ENCODE measurements at regions not wholly inside any gene's neighbourhood (a gene's known extent, or its start where the extent isn't known, plus 50 kb on each side); places are given as distances from the start of the nearest gene placed in this dataset.

DNA sequence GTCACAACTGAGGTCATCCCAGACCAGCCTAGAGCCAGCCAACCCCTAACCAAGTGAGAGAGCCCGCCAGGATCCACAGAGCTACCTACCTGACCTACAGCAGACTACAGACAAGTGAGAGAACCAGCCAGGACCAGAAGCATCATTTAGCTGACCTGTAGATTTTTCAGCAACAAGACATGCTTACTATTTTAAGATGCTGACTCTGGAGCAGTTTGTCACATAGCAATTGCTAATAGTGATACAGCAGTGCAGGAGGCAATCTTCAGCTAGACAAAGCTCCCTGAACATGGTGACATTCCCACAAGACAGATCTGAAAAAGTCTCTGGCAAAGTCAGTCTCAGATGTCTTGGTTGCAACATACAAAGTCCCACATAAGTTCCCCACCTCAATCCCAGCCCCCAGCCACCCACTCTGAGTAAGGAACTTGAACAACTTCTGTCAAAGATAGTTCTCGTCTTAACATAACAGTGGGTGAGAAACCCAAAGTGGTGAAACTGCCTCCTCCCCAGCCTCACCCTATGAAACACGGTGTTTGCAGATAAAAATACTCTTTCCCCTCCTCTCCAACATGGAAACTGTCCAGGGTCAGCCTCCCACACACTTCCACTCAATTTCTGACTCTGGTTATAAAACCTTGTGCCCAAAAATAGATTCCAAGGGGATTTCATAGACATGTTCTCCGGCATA is 120.3 kb upstream of the SLC6A11 start:
- FAIRE-seq (no peak), DNase-seq (ENCODE audit: insufficient read length, low spot score) (no peak)

DNA sequence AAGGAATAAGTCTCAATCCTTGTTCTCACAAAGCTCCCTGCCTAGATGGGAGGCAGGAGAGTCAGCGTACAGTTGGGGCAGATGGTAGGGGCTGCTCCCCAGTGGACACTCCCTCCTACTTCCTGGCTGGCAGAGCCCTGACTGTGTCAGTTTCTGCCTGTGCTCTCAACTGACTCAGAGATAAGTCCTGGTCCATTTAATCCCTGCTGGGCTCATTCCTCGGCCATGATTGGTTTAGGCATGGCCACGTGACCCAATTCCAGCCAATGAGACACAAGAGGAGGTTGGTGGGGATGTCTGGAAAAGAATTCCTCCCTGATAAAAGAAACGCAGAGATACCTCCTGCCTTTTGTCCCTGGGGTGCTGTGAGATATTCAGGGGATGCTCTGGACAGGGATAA is 118.1 kb upstream of the SLC6A11 start:
- no peak for DNase-seq (ENCODE audit: insufficient read length, low spot score)
- FAIRE-seq, result no peak

GRCh38 chr3:10700821-10701220 is 115.2 kb upstream of the SLC6A11 start:
- no peak for DNase-seq (ENCODE audit: insufficient read length, low spot score)
- FAIRE-seq, result no peak

- FAIRE-seq, result no peak
- no peak for DNase-seq (ENCODE audit: insufficient read length, low spot score)
These were observed 112.9 kb upstream of the SLC6A11 start for GRCh38 chr3:10702961-10703740.

- DNase-seq (ENCODE audit: insufficient read length, low spot score), result no peak
- FAIRE-seq, result no peak
These were observed 112.2 kb upstream of the SLC6A11 start for GRCh38 chr3:10703875-10704274.

DNA sequence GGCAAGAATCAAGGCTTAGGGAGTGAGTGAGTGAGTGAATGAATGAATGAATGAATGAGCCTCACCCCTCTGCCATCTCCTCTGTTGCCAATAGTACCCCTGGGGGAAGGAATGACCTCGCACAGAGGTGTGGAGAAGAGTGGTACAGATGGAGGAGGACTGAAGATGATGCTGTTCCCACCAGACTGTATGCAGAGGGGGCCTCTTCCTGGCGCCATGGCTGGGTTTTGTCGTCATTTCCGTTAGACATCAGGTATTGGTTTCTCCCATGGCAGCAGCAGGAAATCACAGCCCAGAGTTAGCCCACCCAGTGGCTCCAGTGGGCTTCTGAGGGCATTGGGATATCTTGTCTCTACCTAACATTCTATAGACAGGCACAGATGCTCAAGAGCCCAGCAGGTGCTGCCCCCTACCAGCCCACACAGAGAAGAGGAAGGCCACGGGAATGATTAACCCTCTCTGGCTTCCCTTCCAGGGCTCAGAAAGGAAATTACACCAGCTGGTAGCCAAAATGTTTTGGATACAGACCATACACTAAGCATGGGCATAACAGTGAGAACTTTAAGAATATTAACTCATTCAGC is 109.8 kb upstream of the SLC6A11 start:
- DNase-seq (ENCODE audit: insufficient read length, low spot score), result no peak
- FAIRE-seq, result no peak

DNA sequence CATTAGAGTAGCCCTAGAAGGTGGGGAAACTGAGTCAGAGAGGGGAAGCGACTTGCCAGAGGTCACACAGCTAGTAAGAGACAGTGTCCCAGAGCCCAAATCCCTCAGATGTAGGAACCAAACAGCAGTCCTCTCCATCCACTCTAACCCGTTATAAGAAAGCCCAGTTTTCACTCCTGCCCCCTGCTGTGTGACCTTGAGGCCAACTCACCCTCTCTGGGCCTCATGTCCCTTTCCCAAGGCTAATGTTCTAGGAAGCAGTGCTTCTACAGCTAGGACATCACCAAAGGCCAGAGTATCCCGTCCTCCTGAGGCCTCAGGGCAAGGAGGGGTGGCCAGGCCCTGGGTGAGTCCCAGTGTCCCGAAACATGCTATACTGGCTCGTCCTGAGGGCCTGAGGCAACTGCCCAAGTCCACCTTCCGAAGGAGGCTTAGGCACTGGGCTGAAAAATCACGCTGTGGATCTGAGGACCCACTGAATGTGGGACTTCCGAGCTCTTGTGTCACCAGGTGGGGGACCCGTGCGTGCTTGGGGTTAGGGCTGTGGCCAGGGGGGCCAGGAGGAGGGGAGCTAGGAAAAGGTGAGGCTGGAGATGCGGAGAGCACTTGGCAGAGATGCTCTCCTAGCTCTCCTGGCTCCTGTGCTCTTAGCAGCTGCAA is 109.2 kb upstream of the SLC6A11 start:
- no peak for FAIRE-seq
- no peak for DNase-seq (ENCODE audit: insufficient read length, low spot score)

GRCh38 chr3:10707400-10708215 is 108.4 kb upstream of the SLC6A11 start:
- no peak for DNase-seq (ENCODE audit: insufficient read length, low spot score)
- no peak for FAIRE-seq

DNA sequence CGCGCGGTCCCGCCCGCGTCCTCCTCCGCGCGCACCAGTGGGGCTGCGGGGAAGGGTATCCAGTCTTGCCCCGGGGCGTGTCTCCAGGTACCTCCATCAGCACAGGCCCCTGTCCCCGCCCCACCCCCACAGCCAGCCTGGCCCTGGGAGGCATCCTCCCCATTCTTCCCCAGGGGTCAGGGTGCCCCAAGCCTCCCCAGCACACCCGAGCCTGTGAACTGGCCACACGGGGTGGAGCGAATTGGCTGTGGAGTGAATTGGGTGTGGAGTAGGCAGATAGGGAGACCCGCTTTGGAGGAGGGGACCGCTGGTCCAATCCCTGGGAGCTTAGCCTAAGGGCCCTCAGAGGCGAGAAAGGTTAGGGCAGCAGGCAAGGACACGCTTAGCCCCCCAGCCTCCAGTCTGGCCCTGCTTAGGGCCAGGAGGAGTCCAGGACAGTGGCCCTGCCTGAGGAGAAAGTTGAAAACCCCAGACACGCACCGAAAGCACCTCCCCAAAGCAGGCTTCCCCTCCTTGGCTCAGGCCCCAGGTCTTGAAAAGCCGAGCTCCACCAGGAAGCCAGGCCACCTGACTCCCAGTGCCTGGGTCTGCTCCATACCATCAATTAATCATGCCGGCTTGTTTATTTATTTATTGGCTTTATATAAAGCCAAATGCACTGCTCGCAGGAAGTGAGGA is 107.7 kb upstream of the SLC6A11 start:
- FAIRE-seq (no peak), DNase-seq (ENCODE audit: insufficient read length, low spot score) (no peak)

GRCh38 chr3:10709110-10709781 is 106.8 kb upstream of the SLC6A11 start:
- FAIRE-seq (no peak), DNase-seq (ENCODE audit: insufficient read length, low spot score) (no peak)

DNA sequence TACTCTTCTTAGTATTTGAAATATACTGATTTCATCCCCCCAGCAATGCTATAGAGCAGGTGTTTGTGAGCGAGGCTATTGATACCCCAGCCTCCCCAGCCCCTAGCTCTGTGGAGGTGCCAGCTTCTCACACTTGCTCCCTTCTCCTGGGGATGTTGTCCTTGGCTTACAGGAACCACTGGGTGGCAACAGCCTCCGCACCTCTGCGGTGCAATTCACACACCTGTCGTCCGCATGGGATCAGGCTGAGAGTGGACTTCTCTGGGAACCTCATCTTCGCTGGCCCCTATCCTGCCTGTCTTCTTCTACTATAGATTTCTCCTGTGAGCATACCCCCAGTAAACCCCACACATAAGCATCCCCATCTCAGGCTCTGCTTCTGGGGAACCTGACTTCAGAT is 103.9 kb upstream of the SLC6A11 start:
- DNase-seq (ENCODE audit: insufficient read length, low spot score) (no peak), FAIRE-seq (no peak)

DNA sequence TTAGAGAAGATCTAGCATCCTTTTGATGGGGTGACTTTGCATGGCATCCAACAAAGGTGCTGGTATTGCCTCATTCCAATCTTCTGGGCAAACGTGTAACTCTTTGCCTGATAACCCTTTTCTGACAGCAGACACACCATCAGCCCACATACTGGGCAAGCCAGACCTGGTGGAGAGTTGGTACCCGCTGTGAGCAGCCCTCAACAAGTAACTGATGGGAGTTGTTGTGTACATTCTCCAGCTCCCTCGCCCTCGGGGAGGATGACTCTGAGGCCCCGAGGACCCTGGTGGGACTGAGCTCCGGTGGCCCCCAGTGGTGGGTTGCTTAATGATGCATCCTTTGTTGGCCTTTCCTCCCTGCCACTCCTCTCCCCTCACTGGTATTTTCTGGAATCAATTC is 102.4 kb upstream of the SLC6A11 start:
- FAIRE-seq (no peak), DNase-seq (ENCODE audit: insufficient read length, low spot score) (no peak)

GRCh38 chr3:10715886-10716285 is 100.1 kb upstream of the SLC6A11 start:
- DNase-seq (ENCODE audit: insufficient read length, low spot score) (no peak), FAIRE-seq (no peak)

DNA sequence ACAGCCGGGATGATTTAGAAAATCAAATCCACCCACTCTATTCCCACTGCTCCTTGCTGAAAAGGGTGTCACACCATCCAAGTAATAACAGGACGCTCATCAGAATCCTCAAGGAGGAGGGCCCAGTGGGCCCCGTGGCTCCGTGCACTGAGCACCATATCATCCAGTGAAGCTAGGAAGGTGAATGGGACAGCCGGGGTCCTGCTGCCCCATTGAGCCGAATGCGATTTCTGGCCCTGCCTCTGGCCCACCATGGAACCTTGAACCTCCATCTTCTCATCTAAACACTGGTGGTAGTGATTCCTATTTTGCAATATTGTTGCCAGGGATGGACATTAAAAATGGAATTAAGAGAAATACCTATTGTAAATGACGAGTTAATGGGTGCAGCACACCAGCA is 99.1 kb upstream of the SLC6A11 start:
- FAIRE-seq (no peak), DNase-seq (ENCODE audit: insufficient read length, low spot score) (no peak)

GRCh38 chr3:10717756-10718155 is 98.3 kb upstream of the SLC6A11 start:
- no peak for FAIRE-seq
- DNase-seq (ENCODE audit: insufficient read length, low spot score), result no peak

GRCh38 chr3:10721101-10721500 is 94.9 kb upstream of the SLC6A11 start:
- FAIRE-seq (no peak), DNase-seq (ENCODE audit: insufficient read length, low spot score) (no peak)

DNA sequence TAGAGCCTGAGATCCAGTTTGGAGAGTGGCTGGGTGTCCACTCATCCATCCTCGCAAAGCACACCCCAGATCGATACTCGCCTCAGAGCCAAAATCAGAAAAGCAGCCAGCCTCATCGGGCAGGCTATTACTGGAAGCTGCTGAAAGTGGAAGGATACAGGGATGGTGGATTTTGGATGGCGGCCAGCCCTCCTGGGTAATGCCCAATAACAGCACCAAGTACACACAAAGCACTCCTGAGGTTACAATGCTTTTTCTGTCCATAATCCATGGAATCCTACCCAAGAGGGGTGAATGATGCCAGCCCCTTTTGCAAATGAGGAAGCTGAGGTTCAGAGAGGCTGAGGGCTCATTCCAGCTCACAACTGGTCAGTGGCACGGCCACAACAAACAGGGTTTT is 93.1 kb upstream of the SLC6A11 start:
- DNase-seq (ENCODE audit: insufficient read length, low spot score), result no peak
- FAIRE-seq, result no peak

DNA sequence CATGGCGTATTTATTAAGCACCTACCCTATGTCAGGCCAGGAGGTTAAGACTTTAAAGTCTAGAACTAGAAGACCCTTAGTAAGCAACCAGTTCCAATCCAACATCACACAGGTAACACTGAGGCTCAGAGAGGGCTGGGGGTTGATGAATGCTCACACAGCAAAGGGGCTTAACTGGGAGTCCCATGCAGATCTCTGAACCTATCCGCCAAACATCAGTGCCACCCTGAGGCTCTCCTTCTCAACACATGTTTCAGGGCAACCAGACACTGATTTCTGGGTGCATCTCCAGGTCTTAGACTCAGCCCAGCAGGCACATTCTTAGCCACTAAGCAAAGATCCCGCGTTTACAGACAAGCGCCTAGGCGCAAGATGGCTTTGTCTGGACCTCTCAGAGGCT is 92.0 kb upstream of the SLC6A11 start:
- no peak for FAIRE-seq
- DNase-seq (ENCODE audit: insufficient read length, low spot score), result no peak

DNA sequence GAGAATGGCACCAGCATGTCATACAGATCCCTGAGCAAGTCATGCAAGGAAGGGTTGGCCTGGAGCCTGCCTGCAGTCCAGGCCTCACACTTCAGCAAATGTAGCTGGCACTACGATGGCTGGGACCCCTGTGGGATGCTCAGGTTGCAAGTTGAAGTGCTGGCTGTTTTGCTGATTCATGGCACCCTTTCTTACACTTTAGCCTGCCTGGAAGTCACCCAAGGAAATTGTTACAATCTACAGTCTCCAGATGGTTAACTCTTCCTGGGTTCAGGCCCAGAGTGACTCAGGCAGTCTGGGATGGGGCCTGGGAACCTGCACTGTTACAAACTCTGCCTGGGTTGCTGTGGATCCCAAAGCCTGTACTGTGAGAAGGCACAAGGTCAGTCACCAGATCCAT is 91.0 kb upstream of the SLC6A11 start:
- DNase-seq (ENCODE audit: insufficient read length, low spot score) (no peak), FAIRE-seq (no peak)

- DNase-seq (ENCODE audit: insufficient read length, low spot score), result no peak
- FAIRE-seq, result no peak
These were observed 90.2 kb upstream of the SLC6A11 start for GRCh38 chr3:10725846-10726245.

Data from GM19239 (cell line).